GM19239 (cell line): ENCODE measurements at regions not wholly inside any gene's neighbourhood (a gene's known extent, or its start where the extent isn't known, plus 50 kb on each side); places are given as distances from the start of the nearest gene placed in this dataset.

Experiments used
- DNase-seq: peaks from one replicate; pipeline ENCODE4 v3.0.0; 2011; ENCODE audit warnings: low spot score; ENCODE audit not compliant: insufficient read length
- FAIRE-seq: peaks from 2 replicates; lab custom pipeline; 2011; peaks lifted over from hg19 to GRCh38; lab: Jason Lieb, UNC

- no peak for FAIRE-seq
- no peak for DNase-seq
Observed at GRCh38 chr12:114769634-114770033, 85.7 kb upstream of the TBX3 start.

GRCh38 chr12:114767906-114768722 lies 84.1 kb upstream of the TBX3 start:
- DNase-seq (no peak), FAIRE-seq (no peak)

GRCh38 chr12:114767084-114767760 lies 83.2 kb upstream of the TBX3 start:
- FAIRE-seq (no peak), DNase-seq (no peak)

- FAIRE-seq (no peak), DNase-seq (no peak)
Observed at GRCh38 chr12:114765960-114766691, 82.2 kb upstream of the TBX3 start.

GRCh38 chr12:114764510-114764909 lies 80.5 kb upstream of the TBX3 start:
- DNase-seq (no peak), FAIRE-seq (no peak)

GRCh38 chr12:114762490-114763110 lies 78.6 kb upstream of the TBX3 start:
- DNase-seq = no peak
- FAIRE-seq = no peak

GRCh38 chr12:114760151-114760877 lies 76.3 kb upstream of the TBX3 start:
- DNase-seq (no peak), FAIRE-seq (no peak)

GRCh38 chr12:114759635-114760034 lies 75.7 kb upstream of the TBX3 start:
- FAIRE-seq (no peak), DNase-seq (no peak)

GRCh38 chr12:114757684-114758325 lies 73.8 kb upstream of the TBX3 start:
- DNase-seq = no peak
- FAIRE-seq = no peak

GRCh38 chr12:114752217-114752616 lies 68.2 kb upstream of the TBX3 start:
- no peak for DNase-seq
- no peak for FAIRE-seq

- no peak for FAIRE-seq
Observed at GRCh38 chr12:114751712-114752111, 67.7 kb upstream of the TBX3 start.

GRCh38 chr12:114750917-114751316 lies 66.9 kb upstream of the TBX3 start:
- no peak for DNase-seq
- no peak for FAIRE-seq

More at GRCh38 chr12:114751712-114752111, 67.7 kb upstream of the TBX3 start:
- no peak for DNase-seq

- FAIRE-seq (no peak), DNase-seq (no peak)
Observed at GRCh38 chr12:114749065-114749464, 65.1 kb upstream of the TBX3 start.

GRCh38 chr12:114747012-114747858 lies 63.3 kb upstream of the TBX3 start:
- FAIRE-seq (no peak), DNase-seq (no peak)

- DNase-seq = no peak
- FAIRE-seq = no peak
Observed at GRCh38 chr12:114746297-114747011, 62.5 kb upstream of the TBX3 start.

GRCh38 chr12:114744691-114745090 lies 60.7 kb upstream of the TBX3 start:
- DNase-seq = no peak
- FAIRE-seq = no peak

GRCh38 chr12:114744285-114744684 lies 60.3 kb upstream of the TBX3 start:
- DNase-seq (no peak), FAIRE-seq (no peak)

GRCh38 chr12:114743799-114744198 lies 59.8 kb upstream of the TBX3 start:
- FAIRE-seq = no peak
- DNase-seq = no peak
